ENCODE measurements at regions not wholly inside any gene's neighbourhood (a gene's known extent, or its start where the extent isn't known, plus 50 kb on each side); places are given as distances from the start of the nearest gene placed in this dataset.
"Not testable (repeated sequence)": the region's sequence is repeated elsewhere in the genome, so short reads cannot be mapped to it uniquely, and the experiment has no call there.

DNA sequence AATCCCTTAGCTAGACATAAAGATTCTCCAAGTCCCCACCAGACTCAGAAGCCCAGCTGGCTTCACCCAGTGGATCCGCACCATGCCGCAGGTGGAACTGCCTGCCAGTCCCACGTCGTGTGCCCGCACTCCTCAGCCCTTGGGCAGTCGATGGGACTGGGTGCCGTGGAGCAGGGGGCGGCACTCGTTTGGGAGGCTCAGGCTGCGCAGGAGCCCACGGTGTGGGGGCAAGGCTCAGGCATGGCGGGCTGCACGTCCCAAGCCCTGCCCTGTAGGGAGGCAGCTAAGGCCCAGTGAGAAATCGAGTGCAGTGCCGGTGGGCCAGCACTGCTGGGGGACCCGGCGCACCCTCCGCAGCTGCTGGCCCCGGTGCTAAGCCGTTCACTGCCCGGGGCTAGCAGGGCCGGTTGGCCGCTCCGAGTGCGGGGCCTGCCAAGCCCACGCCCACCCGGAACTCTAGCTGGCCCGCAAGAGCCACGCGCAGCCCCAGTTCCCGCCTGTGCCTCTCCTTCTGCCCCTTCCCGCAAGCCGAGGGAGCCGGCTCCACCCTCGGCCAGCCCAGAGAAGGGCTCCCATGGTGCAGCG is 95.9 kb upstream of the DTNBP1 start:
- DNase-seq = no peak

DNA sequence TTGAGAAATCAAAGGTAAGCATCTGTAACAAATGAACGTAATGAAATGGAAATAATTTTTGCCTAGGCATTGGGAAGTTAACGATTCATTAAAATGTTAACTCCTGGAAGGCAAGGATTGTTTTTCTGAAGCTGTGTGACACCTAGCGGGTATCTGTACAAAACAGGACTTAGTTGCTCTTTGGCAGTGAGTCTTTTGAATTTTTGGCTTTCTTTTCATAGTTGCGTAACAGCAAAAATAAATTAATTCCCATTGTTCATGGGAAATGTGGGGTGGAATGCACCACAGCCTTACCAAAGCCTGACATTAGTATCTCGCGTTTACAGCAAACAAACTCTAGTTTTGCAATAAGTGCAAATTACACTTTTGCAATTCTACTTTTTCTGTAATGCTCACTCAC is 92.7 kb upstream of the DTNBP1 start:
- DNase-seq = no peak

DNA sequence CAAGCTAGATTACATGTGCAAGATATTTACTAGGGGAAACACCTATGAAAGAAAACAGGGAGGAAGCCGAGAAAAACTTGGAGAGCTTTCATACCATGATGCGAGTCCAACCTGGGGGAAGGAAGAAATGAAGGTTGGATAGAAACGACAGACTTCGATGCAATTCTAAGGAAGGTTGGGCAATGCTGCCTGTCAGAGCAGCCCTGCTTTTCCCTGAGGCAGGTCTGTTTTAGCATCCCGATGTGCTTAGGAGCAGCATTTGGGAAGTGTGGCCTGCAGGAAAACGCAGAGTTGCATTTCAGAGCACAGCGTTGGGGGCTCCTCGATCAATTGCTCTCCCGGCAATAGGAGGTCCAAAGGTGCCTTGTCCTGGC is 91.9 kb upstream of the DTNBP1 start:
- DNase-seq = no peak

DNA sequence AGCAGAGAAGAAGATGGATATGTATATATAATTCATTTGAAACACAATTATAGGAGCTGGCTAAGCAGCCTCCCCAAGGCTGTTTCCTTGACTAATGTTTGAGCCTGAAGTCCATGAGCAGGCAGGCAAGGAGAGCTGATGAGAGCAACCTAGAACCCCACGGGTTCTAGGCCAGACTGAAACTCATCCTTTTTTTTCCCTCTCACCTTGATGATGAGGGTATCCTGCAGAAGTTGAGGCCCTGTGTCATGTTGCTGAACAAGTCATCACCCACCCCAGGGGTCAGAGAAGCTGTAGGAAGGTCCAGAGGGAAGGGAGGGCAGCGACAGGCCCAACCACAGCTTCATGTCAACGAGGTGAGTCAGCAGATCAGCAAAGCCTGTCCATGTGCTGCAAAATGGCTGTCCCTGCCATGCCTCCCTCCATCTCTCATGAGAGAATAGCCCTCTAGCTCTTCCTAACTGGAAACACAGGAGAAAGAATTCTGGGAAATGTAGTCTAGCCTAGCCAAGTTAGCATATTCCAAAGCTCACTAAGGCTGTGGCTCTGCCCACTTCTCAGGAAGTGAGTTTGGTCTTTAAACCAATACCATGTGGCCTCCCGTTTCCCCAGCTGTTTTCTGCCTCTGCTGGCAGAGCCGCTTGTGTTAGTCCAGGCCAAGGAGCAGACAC is 91.3 kb upstream of the DTNBP1 start:
- DNase-seq = no peak

DNA sequence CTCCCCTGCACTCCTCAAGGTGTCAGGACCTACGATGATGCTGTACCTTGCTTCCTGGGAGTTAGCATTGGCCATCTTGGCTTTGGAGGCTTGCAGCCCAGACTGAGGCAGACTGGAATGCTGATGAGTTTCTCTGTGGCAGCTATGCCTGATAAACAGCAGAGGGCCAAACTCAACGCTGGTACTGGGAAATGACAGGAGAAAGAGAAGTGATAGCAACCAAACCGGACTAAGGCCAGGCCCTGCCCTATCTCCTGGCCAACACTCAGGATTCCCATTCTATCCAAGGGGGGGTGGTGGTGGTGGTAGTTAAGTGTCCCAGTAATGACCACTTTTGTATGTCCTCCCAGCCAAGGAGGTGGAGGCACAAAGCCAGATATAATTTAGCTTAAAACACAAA is 90.0 kb upstream of the DTNBP1 start:
- no peak for DNase-seq

DNA sequence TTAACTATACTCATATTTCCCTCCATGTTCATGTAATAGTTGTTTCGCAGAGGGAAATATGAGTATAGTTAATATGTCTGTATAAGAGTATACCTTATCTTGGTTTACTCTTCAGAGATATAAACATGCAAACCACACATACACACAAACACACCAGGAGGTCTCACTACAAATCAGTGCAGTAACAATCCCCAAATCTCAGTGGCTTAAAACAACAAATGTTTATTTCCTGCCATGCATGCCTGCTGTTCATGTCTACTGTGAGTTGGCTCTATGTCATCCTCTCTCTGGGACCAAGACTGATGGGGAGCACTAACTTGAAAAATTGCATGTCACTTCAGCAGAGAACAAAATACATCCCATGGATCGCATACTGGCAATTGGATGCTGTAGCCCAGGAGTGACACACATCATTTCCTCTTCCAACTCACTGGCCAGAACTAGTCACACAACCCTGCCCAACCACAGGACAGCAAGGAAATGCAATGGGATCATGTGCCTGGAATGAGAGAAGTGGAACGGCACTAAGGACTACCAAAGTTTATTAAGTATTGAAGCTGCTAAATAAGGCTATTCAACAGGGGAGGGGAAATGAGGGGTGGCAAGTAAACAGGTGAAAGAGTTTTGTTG is 89.0 kb upstream of the DTNBP1 start:
- DNase-seq = no peak

DNA sequence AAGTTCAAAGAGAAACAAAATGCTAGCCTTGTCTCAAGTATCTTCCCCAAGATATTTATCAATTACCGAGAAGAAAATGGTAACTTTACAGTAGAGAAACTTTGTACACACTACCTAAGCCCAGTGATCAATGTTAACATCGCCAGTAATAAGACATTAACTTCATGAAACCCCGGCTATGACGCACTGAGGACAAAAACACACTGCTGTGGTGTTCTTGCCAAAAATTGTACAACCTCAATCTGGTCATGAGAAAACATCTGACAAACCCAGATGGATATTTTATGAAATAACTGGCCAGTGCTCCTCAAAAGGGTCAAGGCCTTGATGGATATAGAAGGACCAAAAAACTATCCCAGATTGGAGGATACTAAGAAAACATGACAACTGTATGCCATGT is 85.5 kb upstream of the DTNBP1 start:
- DNase-seq = no peak

DNA sequence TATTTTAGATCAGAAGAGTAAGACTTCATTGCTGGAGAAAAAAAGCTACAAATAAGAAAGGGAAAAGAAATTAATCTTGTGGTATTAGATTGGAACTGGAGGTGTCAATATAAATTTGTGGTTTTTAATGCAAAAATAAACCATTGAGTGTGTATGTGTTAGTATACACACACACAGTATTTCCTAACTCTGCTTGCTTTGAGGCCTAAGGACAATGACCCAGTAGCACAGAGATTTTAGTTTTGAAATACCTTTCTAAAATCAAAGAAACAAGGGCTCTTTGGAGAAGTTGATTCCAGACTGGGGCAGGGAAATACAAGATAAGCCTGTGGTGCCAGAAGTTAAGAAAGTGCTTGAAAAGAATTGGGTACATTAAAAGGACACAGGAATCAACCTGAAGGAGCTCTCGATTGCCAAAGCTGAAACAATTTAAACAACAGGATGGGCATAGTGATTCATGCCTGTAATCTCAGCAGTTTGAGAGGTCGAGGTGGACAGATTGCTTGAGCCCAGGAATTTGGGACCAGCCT is 84.6 kb upstream of the DTNBP1 start:
- no peak for DNase-seq

DNA sequence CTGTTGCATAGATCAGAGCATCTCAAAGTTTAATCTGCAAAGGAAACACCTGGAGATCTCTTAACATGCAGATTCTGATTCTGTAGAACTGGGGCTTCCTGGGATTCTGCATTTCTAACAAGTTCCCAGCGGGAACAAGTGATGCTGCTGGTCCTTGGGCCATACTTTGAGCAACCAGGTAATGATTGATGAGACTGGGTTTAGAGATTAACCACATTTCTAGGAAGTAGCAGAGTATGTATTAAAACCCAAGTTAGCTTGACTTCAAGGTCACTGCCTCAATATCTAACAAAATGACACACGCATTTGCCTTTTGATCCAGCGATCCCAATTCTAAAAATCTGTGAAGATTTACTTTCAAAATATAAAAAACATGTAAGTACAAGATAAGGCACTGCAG is 83.0 kb upstream of the DTNBP1 start:
- DNase-seq = no peak

DNA sequence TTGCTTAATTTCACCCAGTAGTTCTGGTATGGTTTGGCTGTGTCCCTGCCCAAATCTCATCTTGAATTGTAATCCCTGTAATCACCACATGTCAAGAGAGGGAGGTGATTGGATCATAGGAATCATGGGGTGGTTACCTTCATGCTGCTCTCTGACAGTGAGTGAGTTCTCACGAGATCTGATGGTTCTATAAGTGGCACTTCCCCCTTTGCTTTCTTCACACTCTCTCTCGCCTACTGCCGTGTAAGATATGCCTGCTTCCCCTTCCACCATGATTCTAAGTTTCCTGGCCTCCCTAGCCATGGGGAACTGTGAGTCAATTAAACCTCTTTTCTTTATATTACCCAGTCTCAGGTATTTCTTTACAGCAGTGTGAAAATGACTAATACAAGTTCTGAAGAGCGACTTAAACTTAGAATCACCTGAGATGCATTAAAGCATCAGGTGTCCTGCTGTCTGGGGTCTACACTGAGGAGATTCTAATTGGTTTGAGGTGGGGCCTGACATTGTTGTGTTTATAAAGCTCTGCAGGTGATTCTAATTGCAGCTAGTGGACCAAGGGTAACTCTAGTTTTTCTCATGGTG is 82.1 kb upstream of the DTNBP1 start:
- DNase-seq = no peak

DNA sequence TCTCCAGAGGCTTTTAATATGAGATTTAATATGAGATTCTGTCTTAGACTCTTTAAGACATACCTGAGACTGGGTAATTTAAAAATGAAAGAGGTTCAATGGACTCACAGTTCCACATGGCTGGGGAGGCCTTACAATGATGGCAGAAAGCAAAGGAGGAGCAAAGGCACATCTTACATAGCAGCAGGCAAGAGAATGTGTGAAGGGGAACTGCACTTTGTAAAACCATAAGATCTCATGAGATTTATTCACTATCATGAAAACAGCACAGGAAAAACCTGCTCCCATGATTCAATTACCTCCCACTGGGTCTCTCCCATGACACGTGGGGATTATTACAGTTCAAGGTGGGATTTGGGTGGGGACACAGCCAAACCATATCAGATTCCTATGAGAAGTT is 79.2 kb upstream of the DTNBP1 start:
- not testable (repeated sequence) for DNase-seq

DNA sequence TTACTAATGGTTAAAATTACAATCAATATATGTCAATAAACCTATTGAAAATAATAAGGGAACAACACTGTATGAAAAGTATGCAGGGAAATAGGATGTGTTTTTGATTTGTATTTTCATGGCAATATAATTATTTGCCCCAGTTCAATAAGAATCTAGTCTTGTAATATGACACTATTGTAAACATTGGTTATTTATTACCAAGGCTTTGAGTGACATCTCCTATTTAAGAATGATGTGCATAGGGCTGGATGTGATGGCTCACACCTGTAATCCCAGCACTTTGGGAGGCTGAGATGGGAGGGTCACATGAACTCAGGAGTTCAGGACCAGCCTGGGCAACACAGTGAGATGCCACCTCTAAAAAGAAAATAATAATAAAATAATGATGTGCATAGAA is 78.6 kb upstream of the DTNBP1 start:
- no peak for DNase-seq

DNA sequence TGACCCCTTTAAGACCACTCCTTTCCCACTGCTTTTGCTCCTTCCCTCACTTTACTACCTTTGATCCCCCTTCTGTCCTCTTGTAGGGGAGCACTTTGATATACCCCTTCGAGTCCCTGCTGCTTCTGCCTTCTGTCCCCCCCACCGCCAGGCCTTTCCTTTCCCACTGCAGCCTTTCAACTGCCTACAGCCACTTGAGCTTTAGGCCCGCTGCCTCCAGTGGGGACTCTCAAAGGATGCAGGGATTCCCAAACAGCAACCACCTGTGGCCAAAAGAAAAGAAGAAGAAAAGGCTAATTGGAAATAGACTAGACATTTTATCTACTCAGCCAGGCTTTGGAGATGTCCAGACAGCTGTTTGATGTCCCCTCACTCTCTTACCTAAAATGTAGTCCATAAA is 77.0 kb upstream of the DTNBP1 start:
- DNase-seq = no peak

DNA sequence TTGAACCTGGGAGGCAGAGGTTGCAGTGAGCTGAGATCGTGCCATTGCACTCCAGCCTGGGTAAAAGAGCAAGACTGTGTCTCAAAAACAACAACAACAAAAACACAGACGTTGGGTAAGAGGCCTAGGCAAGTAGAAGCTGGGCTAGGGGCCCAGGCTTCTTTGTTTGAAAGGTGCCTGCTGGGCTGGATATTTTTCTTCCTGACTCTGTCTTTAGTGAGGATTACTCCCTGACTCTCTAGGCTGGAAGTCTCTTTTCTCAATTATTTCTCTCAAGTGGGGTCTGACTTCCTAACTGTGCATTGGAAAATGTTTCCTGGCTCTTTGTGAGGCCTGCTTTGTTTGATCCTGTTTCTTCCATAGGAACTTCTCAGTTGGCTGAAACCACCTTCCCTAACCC is 76.5 kb upstream of the DTNBP1 start:
- no peak for DNase-seq

DNA sequence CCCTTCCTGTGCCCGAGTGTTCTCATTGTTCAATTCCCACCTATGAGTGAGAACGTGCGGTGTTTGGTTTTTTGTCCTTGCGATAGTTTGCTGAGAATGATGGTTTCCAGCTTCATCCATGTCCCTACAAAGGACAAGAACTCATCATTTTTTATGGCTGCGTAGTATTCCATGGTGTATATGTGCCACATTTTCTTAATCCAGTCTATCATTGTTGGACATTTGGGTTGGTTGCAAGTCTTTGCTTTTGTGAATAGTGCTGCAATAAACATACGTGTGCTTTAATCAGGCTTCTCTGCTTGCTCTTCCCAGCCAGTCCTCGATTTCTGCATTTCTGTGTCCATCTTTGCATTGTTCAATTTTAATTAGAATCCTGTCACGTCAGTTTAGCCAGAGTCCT is 75.4 kb upstream of the DTNBP1 start:
- DNase-seq = not testable (repeated sequence)

DNA sequence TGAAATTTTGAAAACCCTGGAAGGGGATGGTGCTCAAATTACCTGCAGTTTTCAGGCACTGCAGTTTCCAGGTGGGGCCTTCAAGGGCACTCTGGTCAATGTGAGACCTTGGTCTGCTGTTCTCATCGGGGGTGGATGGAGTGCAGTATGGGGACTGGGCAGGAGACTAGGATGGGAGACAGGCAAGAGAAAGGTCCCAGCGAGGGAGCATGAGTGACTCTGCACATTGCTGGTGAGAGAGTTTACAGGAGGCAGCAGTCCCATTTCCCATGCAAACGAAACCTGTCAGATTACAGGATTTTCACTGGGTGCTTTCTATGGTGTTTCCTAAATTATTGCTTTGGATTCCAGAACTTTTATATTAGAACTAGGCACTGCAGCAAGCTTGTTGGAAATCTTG is 73.5 kb upstream of the DTNBP1 start:
- DNase-seq = no peak

DNA sequence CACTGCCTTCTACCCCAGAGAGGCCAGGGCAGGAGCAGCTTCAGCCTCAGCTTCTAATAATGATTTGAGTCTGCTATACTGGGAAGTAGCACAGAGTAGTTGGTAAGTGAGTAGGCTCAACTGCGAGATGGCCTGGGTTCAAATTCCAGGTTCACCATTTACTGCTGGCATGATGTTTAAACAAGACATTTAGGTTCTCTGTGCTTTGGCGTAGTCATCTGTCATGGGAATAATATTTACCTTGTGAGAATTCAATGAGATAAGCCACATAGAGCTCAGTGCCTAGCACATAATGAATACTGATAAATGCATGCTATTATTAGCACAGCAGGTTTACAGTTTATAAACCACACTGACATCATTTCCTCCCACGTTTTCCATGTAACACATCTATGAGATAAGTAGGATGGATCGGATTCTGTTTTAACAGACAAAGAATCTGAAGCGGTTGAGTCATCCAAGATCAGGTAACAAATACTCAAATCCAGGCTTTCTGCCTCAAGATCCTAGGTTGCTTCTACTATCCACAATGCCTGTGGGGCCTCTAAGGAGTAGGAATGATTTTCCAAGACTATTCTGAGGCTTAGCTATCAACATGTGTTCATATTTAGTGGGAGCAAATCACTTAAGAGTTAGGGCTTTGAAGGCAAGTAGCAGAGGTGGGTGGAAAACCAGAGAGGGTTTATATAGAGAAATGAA is 72.9 kb upstream of the DTNBP1 start:
- DNase-seq = no peak

DNA sequence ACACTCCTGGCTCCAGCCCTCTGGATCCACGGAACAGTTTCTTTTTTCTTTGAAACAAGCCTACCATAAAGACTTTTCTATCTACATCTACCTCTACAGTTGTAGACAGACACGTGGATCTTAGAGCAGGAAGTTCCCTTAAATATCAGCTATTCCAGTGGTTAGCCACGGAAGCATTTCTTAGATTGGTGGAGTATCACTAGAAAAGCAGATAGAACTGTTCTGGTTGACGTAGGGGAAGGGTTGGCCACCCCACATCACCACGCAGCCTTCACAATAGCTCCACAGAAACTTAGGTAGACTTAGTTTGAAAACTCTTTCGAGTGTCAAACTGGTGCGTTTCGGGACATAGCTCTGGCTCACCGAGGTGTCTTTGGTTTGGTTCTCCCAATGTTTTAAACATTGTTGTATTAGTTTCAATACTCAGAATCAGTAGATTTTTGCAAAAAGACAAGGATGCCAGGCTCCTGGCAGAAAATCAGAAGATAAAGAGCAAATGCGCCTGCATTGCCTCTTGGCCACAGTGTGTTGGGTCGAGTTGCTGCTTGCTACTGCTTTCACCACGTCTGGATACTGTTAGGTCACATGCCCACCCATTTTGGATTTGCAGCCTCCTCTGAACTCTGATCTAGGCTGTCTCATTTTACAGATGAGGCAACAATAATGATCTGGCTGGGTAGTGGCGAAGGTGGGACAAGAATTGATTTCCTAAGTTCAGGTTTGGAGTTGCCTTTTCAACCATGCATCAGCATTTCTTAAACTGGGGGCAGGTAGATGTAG is 71.5 kb upstream of the DTNBP1 start:
- no peak for DNase-seq

DNA sequence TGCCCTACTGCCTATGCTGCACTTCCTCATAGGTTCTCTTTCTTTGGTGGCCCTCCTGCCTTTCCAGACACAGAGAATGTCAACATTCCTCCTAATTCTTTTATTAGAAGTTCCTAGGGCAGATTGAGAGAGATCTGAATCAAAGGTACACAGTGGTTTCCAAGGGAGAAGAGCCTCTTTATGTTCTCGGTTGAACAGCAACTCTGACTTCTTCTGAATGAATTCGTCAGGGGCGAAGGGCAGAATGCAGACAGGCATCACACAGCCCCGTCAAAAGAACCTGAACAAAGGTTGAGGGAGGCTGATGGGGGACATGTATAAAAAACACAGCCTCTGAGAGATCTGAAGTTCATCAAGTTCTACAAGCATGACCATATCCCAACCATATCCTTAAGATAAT is 68.1 kb upstream of the DTNBP1 start:
- DNase-seq = no peak

DNA sequence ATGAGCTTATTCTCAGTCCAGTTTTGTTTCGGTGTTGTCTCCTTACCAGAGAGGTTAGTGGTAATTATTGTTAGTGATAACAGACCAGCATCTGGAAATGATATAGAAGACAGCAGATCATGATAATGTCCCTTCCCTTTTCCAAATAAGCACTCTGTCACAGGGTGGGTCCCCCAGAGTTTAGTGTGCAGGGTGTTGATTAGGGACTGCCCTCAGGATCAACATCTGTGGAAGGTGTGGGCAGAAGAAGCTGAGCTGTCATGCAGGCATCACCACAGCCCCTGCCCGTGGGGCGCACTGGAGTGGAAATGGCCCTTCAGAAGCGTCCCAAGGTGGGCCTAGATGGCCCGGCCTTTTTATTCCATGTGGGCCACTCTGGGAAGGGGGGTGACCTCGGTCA is 67.6 kb upstream of the DTNBP1 start:
- no peak for DNase-seq

DNA sequence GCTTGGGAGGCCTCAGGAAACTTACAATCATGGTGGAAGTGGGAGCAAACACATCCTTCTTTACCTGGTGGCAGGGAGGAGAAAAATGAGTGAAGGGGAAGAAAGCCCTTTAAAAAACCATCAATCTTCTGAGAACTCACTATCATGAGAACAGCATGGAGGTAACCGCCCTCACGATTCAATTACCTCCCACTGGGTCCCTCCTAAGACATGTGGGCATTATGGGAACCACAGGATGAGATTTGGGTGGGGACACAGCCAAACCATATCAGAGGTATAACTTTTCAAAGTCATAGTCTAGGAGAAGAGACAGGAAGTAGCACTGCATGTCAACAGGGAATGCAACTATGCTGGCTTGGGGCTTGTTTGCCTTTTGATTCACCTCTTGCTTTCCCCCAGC is 59.9 kb upstream of the DTNBP1 start:
- DNase-seq = no peak

DNA sequence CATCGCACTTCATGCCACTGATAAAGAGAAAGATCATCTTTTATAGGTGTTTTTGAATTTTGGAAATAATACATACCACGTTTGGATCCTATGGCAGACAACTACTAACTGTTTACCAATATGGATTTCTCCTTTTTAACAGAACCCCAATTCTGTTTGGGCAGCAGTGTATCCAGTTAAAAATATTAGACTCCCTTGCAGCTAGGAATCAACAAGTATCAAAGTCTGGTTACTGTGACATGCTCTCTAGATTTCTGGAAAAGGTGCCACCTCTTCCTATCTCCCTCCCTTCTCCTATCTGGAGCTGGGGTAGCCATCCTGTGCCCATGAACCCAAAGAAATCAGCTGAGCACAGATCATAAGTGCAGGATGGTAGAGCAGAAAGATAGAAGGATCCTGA is 54.1 kb upstream of the DTNBP1 start:
- no peak for DNase-seq

DNA sequence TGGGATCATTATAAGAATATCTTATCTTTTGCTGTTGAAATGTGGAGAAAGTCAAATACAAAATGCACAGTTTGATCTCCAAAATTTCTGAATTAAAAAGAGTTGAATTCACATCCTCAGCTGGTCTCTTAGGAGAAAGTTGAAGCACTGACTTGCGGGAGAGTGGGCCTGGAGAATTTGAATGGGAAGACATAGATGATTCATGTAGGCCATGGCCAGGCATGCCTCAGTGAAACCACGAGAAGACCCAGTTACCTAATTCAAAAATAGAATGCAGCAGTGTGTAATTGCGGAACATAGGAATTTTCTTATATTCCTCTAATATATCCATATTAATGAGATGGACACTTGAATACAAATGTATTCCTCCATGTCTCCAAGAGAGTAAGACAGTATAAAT is 53.0 kb upstream of the DTNBP1 start:
- no peak for DNase-seq
